AG09309 (cell line): ENCODE measurements at regions not wholly inside any gene's neighbourhood (a gene's known extent, or its start where the extent isn't known, plus 50 kb on each side); places are given as distances from the start of the nearest gene placed in this dataset.

Experiments used
- DNase-seq: peaks from one replicate; pipeline ENCODE4 v3.0.0-alpha.2; 2010; ENCODE audit warnings: low read depth
- H3K4me3 ChIP-seq: 2 replicates; pipeline ENCODE4 v1.5.1; 2011; ENCODE audit warnings: mild to moderate bottlenecking, low read depth, low read length, moderate library complexity; ENCODE audit not compliant: control insufficient read depth
- CTCF ChIP-seq: IDR thresholded peaks from 2 replicates; pipeline ENCODE4 v1.5.1; 2011; ENCODE audit warnings: mild to moderate bottlenecking, low read depth, low read length, inconsistent platforms; ENCODE audit not compliant: insufficient read depth, control insufficient read depth; ENCODE audit errors: missing control alignments

GRCh38 chr4:67366311-67366861, 178.9 kb downstream of the CENPC start:
- no peak for TF ChIP-seq CTCF
- H3K4me3 ChIP-seq: no peak overlapping the region
- no peak for DNase-seq

- H3K4me3 ChIP-seq: no peak overlapping the region
- no peak for DNase-seq
- TF ChIP-seq CTCF: no peak
Measured at GRCh38 chr4:67365661-67366245, 179.6 kb downstream of the CENPC start.

GRCh38 chr4:67355806-67356205, 189.5 kb downstream of the CENPC start:
- H3K4me3 ChIP-seq: no peak overlapping the region
- no peak for DNase-seq
- TF ChIP-seq CTCF: no peak

- TF ChIP-seq CTCF: no peak
- H3K4me3 ChIP-seq: no peak overlapping the region
- DNase-seq: no peak
Measured at GRCh38 chr4:67346654-67347053, 198.6 kb downstream of the CENPC start.

GRCh38 chr4:67344594-67345380, 200.5 kb downstream of the CENPC start:
- no peak overlapping the region for H3K4me3 ChIP-seq
- no peak for DNase-seq
- no peak for TF ChIP-seq CTCF

- no peak for DNase-seq
- TF ChIP-seq CTCF: no peak
- H3K4me3 ChIP-seq: no peak overlapping the region
Measured at GRCh38 chr4:67343199-67343598, 202.1 kb downstream of the CENPC start.

- no peak for DNase-seq
- no peak overlapping the region for H3K4me3 ChIP-seq
- TF ChIP-seq CTCF: no peak
Measured at GRCh38 chr4:67342291-67342690, 203.0 kb downstream of the CENPC start.
